ENCODE measurements at regions not wholly inside any gene's neighbourhood (a gene's known extent, or its start where the extent isn't known, plus 50 kb on each side); places are given as distances from the start of the nearest gene placed in this dataset.
"Not testable (repeated sequence)": the region's sequence is repeated elsewhere in the genome, so short reads cannot be mapped to it uniquely, and the experiment has no call there.

DNA sequence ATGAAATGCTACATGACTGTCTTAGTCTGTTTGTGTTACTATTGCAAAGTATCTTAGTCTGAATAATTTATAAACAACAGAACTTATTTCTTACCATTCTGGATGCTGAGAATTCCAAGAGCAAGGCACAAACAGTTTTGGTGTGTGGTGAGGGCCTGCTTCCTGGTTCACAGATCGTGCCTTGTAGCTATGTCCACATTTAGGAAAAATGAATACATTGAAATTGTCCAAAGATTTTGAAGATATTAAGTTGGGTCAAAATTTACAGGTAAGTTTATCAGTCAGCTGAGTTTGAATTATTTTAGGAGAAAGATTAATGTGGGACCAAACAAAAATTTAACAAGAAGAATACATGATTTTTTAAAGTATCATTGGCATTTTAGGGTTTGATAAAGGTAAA lies 293.5 kb downstream of the LTN1 start:
- no peak for DNase-seq

DNA sequence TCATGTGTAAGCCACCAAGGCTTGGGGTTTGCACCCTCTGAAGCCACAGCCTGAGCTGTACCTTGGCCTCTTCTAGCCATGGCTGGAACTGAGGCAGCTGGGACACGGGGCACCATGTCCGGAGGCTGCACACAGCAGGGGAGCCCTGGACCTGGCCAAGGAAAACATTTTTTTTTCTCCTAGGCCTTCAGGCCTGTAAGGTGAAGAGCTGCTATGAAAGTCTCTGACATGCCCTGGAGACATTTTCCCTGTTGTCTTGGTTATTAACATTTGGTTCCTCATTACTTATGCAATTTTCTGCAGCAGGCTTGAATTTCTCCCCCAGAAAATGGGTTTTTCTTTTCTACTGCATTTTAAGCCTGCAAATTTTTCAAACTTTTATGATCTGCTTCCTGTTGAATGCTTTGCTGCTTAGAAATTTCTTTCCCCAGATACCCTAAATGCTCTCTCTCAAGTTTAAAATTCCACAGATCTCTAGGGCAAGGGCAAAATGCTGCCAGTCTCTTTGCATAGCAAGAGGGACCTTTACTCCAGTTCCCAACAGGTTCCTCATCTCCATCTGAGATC lies 295.8 kb downstream of the LTN1 start:
- no peak for DNase-seq

DNA sequence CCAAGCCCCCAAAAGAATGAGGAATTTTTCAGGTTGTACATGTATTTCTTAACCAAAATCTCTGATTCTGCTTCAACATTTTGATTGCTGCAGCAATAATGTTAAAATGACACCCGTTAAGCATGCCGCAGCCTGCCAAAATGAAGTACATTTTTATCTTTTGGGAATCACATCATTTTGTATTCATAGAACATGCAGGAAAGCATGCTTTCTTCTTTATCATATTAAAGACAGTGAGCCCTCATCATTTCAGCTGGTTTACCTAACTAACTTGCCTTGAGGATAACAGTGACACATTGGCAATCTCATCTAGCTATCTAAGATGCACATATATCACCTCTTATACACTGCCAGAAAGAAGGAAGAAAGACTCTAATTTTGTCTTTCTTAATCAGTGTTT lies 299.2 kb downstream of the LTN1 start:
- no peak for DNase-seq

DNA sequence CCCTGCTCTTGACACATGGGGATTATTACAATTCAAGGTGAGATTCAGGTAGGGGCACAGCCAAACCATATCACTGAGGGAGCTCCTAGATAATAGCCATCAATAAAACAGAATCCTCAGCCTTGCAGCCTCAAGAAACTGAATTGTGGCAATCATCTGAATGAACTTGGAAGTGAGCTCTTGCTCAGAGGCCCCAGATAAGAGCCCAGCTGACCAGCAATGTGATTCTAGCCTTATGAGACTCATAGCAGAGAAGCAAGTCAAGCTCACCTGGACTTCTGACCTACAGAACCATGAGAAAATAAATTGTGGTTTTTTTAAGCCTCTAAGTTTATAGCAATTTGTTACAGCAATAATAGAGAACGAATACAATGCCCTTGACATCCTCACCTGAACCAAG lies 302.5 kb downstream of the LTN1 start:
- DNase-seq: no peak

- DNase-seq: no peak
Measured at GRCh38 chr21:28688381-28688780, 304.3 kb downstream of the LTN1 start.

GRCh38 chr21:28687586-28687985 lies 305.1 kb downstream of the LTN1 start:
- no peak for DNase-seq

- DNase-seq: no peak
Measured at GRCh38 chr21:28683982-28684752, 308.5 kb downstream of the LTN1 start.

DNA sequence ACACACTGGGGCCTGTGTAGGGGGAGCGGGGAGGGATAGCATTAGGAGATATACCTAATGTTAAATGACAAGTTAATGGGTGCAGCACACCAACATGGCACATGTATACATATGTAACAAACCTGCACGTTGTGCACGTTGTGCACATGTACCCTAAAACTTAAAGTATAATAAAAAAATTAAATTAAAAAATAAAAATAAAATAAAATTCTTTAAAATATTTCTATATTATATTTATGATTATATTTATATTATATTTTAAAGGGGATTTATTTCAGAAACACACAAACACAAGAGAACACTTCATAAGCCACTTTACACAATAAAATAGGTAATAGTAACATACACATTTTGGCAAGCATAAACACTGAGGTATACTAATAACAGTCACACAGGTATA lies 309.8 kb downstream of the LTN1 start:
- not testable (repeated sequence) for DNase-seq

DNA sequence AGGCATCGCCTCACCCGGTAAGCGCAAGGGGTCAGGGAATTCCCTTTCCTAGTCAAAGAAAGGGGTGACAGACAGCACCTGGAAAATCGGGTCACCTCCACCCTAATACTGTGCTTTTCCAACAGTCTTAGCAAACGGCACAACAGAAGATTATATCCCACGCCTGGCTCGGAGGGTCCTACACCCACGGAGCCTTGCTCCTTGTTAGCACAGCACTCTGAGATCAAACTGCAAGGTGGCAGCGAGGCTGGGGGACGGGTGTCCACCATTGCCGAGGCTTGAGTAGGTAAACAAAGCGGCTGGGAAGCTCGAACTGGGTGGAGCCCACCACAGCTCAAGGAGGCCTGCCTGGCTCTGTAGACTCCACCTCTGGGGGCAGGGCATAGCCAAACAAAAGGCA lies 315.6 kb downstream of the LTN1 start:
- DNase-seq: not testable (repeated sequence)

DNA sequence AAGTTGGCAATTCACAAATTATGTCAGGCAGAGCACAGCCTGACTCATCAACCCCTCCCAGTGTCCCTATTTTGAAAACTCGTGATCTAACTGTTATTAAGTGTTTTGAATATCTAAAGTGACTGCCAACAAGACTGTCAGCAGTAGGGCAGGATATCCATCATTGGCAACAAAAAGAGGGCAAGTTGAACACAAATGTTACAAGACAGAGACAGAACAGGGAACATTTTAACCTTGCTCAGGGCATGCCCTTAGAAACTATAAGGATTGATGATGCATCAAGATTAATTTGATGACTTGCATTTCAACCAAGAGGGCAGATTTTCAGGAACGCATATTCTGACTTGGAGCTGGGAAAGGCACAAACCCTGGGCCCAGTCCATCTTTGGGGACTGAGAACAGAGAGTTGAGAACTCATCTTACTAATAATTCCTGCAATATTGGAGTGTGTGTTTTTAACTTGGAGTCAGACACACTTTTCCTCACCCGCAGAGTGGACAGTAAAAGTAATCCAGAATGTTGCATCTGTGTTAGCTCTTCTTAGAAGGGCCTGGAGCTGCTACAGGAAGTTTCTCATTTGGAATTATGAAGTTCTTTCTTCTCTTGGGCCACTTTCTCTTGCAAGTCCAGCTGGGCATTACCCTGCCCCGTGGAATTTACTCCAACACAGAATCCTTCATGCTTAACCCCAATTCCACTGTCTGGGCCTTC lies 317.2 kb downstream of the LTN1 start:
- DNase-seq: no peak

DNA sequence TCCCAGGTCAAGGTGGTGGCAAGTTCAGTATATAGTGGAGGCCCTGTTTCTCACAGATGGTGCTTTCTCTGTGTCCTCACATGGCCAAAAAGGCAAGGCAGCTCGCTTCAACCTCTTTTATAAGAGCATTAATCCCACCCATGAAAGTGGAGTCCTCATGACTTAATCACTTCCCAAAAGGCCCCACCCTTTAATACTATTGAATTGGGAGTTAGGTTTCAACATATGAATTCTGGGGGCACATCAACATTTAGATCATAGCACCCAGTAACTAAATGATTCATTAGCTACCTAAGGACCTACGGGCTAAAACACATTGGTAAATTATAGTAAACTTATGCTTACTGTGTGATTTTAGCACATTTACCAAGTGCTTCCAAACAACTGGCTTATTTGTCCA lies 317.9 kb downstream of the LTN1 start:
- DNase-seq: no peak

- DNase-seq: no peak
Measured at GRCh38 chr21:28671549-28672195, 321.0 kb downstream of the LTN1 start.

- no peak for DNase-seq
Measured at GRCh38 chr21:28669971-28670653, 322.6 kb downstream of the LTN1 start.

DNA sequence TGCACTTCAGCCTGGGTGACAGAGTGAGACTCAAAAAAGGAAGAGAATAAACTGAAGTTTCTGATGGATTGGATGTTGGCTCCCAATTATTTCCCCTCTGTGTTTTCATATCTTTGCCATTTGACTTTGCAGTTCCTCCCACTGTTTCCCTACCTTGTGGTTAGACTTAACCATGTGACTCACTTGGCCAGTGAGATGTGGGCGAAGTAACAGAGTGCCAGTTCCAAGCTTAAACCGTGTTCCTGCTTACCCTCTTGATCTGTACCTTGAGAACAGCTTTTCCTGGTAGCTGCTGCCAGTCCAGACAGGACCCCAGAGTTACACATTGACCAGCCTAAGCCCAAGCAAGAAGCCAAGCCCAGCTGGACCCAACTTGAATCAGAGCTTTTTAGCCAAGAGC lies 323.4 kb downstream of the LTN1 start:
- DNase-seq: no peak

GRCh38 chr21:28663754-28664153 lies 328.9 kb downstream of the LTN1 start:
- no peak for DNase-seq

DNA sequence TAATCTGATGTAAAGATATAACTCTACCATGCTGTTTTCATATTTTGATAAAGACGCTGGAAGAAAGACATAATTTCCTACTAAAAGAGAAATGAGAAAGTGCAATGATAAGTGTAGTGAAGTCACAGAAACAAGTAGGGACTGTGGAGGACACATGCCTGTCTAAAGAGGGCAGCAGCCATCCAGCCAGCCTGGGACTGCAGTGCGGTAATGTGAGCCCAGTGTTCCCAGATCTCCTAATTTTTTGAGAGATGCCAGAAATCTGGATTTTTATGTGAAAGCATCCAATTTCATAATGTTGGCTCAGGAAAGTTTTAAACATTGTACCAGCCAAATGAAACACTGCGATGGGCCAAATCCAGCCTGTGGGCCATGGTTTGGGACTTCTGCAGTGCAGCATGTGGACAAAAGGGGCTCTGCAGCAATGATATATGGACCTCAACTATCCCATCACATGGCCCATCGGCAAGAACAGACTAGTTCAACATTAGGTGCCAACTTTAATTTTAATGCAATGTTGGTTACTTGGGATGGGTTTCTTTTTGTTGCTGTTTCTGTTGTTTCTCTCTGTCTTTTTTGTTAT lies 329.5 kb downstream of the LTN1 start:
- DNase-seq: no peak

DNA sequence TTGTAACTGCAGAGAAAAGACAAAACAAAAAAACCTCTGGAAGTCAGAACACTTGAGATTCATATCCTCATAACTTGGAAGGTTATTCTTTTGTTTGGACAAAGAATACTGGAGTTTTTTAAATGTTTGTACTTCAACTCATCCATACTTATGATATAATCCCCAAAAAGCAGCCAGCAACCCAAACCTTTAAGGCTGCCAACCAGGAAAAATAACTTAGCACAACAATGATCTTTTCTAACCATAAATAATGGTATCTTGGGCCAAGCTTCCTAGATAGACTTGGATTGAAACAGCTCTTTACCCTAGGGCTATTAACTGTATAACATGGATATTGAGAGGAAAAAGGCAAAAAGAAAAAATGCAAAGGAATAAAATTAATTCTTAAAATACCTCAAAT lies 335.1 kb downstream of the LTN1 start:
- DNase-seq: no peak

DNA sequence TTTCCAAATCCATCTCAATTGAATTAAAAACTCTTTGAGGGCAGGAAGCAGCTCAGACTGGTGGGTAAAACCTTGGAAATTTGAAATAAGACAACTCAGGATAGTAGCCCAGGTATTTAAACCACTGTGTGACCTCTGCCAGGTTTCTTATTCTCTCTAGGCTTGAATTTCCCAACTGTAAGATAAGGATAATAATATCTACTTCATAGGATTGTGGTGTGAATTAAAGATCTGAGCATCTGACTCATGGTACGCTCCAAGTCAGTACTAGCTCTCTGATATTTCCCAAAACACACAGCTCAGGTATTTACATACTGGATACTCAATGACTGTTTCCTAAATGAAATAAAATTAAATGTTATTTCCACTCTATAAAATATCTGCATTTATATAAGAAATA lies 337.2 kb downstream of the LTN1 start:
- no peak for DNase-seq

- DNase-seq: no peak
Measured at GRCh38 chr21:28654406-28654805, 338.3 kb downstream of the LTN1 start.

- DNase-seq: no peak
Measured at GRCh38 chr21:28644762-28645161, 347.9 kb downstream of the LTN1 start.

GRCh38 chr21:28642891-28643290 lies 349.8 kb downstream of the LTN1 start:
- DNase-seq: no peak

DNA sequence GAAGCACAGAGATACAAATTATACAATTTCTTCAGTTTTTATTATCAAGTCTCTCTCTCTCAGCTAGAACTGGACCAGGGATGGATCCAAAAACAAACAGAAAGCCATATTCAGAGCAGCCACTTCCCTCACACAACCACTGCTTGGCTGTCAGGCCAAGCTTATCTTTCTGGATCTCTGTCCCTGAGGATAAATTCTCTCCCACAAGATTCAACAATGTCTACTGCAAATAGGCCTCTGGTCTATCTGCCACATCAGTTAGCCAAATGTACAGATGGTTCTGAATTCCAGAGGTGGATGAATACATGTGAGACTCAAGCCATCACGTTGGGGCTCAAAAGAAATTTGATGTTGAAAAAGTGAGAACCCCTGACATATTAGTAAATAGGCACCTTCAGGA lies 350.9 kb downstream of the LTN1 start:
- DNase-seq: no peak

GRCh38 chr21:28640326-28640725 lies 352.4 kb downstream of the LTN1 start:
- no peak for DNase-seq

Data from activated CD8-positive, alpha-beta memory T cell treated with anti-CD3 and anti-CD28 coated beads, Interleukin-2, amount 50 U/mL, for 4 hours (primary cell).